Testis (tissue), 2 donors: ENCODE measurements at regions not wholly inside any gene's neighbourhood (a gene's known extent, or its start where the extent isn't known, plus 50 kb on each side); places are given as distances from the start of the nearest gene placed in this dataset.

Experiments used
- DNase-seq: peaks from one replicate; pipeline ENCODE4 v3.0.0-alpha.2; 2019
- H3K27ac ChIP-seq, 2 donors: fragments of 200-600 bp; sonication (generic); one replicate each; pipeline ENCODE4 v1.5.1; 2019
- H3K27me3 ChIP-seq: fragments of 200-600 bp; sonication (generic); one replicate; pipeline ENCODE4 v1.5.1; 2019
- H3K36me3 ChIP-seq: fragments of 200-600 bp; sonication (generic); one replicate; pipeline ENCODE4 v1.5.1; 2017; ENCODE audit warnings: low read depth; ENCODE audit errors: missing control alignments
- H3K4me1 ChIP-seq: fragments of 200-600 bp; sonication (generic); one replicate; pipeline ENCODE4 v1.5.1; 2019
- H3K4me3 ChIP-seq, 2 donors: fragments of 200-600 bp; sonication (generic); one replicate each; pipeline ENCODE4 v1.5.1; 2017 to 2019
- H3K9me3 ChIP-seq: fragments of 200-600 bp; sonication (generic); one replicate; pipeline ENCODE4 v1.5.1; 2017
- POLR2A ChIP-seq: fragments of 450-650 bp; IDR thresholded peaks from one replicate; pipeline ENCODE4 v1.6.1; 2017; ENCODE audit warnings: antibody characterized with exemption, mild to moderate bottlenecking, moderate library complexity
- WGBS, 2 donors: methylation state at CpG; one replicate each; pipeline ENCODE4 v1.1.5; 2018; 5-methylcytosine and 5-hydroxymethylcytosine counted together
- intact Hi-C: fragments of 100-400 bp; cut with DNase I; formaldehyde crosslinking; loops from one replicate; pipeline ENCODE4 v1.15.1; 2023; ENCODE audit warnings: low total_unique reads
- TF ChIP-seq, protein P1 (sequence below), 3 experiments: fragments of 450-650 bp in 2 of 3; fragments of 200-600 bp in 1 of 3; sonication (generic) in 1 of 3; IDR thresholded peaks; one replicate each; pipeline ENCODE4 v1.5.1; 2016 to 2019; ENCODE audit warnings: antibody characterized with exemption in 3 of 3, mild to moderate bottlenecking in 2 of 3, moderate library complexity in 1 of 3

DNA sequence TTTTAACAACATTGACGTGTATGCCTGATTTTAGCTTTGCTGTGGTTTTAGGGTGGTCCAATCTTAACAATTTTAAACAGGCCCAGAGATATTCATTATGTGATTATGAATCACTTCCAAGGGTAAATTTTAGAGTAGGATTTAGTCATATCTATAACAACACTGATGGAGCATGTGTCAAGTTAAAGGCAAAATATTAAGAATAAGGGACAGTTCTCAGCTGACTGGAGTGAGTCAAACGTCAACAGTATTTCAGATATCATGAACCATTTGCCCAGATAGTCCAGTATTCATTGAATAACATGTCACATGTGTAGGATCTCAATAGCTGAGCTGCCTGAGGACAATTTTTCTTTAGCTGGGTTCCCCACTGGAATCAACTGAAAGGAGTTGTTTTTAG is 61.3 kb upstream of the VCX2 start:
- intact Hi-C loops: no loop called here
- Histone ChIP-seq H3K27ac (no peak overlapping the region), H3K27me3 (no peaks in the 10 kb centered on the region), H3K4me3 (no peak overlapping the region), H3K4me1 (no peaks in the 10 kb centered on the region), H3K36me3 (no peaks in the 10 kb centered on the region), H3K9me3 (no peaks in the 10 kb centered on the region)
- DNase-seq: no peak
- no peak for TF ChIP-seq POLR2A
- TF ChIP-seq, protein P1, sequence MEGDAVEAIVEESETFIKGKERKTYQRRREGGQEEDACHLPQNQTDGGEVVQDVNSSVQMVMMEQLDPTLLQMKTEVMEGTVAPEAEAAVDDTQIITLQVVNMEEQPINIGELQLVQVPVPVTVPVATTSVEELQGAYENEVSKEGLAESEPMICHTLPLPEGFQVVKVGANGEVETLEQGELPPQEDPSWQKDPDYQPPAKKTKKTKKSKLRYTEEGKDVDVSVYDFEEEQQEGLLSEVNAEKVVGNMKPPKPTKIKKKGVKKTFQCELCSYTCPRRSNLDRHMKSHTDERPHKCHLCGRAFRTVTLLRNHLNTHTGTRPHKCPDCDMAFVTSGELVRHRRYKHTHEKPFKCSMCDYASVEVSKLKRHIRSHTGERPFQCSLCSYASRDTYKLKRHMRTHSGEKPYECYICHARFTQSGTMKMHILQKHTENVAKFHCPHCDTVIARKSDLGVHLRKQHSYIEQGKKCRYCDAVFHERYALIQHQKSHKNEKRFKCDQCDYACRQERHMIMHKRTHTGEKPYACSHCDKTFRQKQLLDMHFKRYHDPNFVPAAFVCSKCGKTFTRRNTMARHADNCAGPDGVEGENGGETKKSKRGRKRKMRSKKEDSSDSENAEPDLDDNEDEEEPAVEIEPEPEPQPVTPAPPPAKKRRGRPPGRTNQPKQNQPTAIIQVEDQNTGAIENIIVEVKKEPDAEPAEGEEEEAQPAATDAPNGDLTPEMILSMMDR (IDR thresholded peaks at IDR 0.05): no peak
- 85 to 88% methylated on average over 2 of the region's 2 CpGs for WGBS, 2 donors

DNA sequence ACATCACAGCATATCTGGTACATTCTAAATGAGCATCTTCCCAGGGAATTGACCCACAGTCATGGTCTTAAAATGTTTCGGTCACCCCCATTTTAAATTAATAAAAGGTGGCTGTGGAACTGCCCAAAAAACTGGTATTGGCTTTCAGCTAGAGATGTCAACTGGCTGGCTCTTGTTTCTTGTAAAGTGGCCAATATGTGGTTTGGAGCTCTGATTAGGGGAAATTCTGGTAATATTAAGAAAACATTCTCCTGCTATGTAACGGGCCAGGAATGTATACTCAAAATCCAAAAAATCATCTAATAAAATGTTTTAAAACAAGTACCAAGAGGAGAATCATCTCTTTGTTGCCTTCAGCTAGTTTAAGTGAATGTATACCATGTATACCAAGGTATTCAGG is 62.0 kb upstream of the VCX2 start:
- intact Hi-C loops: no loop called here
- no peak overlapping the region for H3K4me3 ChIP-seq
- H3K4me1 ChIP-seq: no peaks in the 10 kb centered on the region
- TF ChIP-seq POLR2A: no peak
- TF ChIP-seq, protein P1 (IDR thresholded peaks at IDR 0.05): no peak
- DNase-seq: no peak
- 70 to 87% methylated on average over 2 of the region's 2 CpGs for WGBS, 2 donors
- no peaks in the 10 kb centered on the region for H3K27me3 ChIP-seq
- H3K27ac ChIP-seq: no peak overlapping the region
- no peaks in the 10 kb centered on the region for H3K36me3 ChIP-seq
- H3K9me3 ChIP-seq: no peaks in the 10 kb centered on the region

DNA sequence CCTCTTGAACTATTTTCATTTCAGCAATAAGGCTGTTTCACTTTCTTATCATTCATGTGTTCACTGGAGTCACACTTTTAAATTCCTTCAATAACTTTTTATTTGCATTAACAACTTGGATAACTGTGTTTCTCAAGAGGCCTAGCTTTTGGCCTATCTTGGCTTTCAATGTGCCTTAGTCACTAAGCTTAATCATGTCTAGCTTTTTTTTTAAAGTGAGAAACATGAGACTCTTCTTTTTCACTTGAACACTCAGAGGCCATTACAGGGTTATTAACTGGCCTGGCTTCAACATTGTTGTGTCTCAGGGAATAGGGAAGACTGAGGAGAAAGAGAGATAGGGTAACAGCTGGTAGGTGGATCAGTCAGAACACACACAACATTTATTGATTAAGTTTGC is 64.0 kb upstream of the VCX2 start:
- Histone ChIP-seq H3K9me3 (no peaks in the 10 kb centered on the region), H3K27me3 (no peaks in the 10 kb centered on the region), H3K27ac (no peak overlapping the region), H3K36me3 (no peaks in the 10 kb centered on the region), H3K4me1 (no peaks in the 10 kb centered on the region), H3K4me3 (no peak overlapping the region)
- no peak for DNase-seq
- intact Hi-C loops: no loop called here
- TF ChIP-seq, protein P1 (IDR thresholded peaks at IDR 0.05): no peak
- TF ChIP-seq POLR2A: no peak

DNA sequence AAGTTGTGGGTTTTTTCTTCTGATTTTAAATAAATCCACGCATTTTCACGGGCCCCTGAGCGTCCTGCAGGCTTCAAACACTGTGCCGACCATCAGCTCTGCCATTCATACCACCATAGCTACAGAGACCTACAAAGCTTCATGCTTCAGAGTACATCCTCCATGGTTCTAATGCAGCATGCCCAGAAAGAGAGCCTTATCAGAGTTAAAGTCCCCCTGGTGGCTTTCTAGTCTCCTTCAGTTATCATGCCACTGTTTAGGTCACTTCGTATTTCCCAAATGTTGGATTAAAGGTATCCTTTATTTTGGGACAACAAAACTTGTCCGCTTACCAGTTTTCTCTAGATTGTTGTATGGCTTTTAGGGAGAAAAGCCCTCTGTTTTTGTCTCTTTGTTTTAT is 66.7 kb upstream of the VCX2 start:
- 86 to 90% methylated on average over 6 of the region's 6 CpGs for WGBS, 2 donors
- Histone ChIP-seq H3K36me3 (no peaks in the 10 kb centered on the region), H3K9me3 (no peaks in the 10 kb centered on the region), H3K27me3 (no peaks in the 10 kb centered on the region), H3K4me1 (no peaks in the 10 kb centered on the region), H3K4me3 (no peak overlapping the region), H3K27ac (no peak overlapping the region)
- intact Hi-C loops: no loop called here
- TF ChIP-seq POLR2A: no peak
- TF ChIP-seq, protein P1 (IDR thresholded peaks at IDR 0.05): no peak
- no peak for DNase-seq

DNA sequence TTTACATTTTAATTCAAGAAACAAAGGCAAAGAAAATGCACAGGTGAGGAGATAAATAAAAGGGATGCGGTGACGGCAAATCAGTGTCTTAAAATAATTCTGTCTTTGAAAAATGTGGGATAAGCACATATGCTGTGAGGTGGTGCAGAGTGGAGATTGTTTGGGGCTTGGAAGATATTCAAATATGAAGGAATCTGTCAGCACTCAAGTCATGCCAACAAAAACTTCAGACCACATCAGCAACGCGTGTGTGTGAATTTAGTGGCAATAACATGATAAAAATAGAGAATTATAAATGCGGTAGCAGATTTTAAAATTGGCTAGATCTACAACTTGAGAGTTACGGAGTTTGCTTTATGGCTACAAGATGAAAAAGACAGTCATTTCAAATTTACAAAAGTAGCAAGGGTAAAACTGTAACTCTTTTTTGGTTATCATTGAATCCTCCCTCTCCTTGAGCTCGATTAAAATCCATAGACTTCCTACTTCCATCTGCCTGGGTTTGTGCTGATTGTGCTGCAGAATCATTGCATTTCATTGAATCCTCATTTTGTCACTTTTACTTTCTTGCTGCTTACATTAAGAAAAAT is 71.5 kb upstream of the VCX2 start:
- Histone ChIP-seq H3K27me3 (no peaks in the 10 kb centered on the region), H3K9me3 (no peaks in the 10 kb centered on the region), H3K27ac (no peak overlapping the region), H3K4me3 (no peak overlapping the region), H3K36me3 (no peaks in the 10 kb centered on the region), H3K4me1 (no peaks in the 10 kb centered on the region)
- 58 to 66% methylated on average over 7 of the region's 7 CpGs for WGBS, 2 donors
- DNase-seq: no peak
- intact Hi-C loops: no loop called here
- TF ChIP-seq, protein P1 (IDR thresholded peaks at IDR 0.05): no peak
- TF ChIP-seq POLR2A: no peak
